Transverse colon (tissue), 4 donors: ENCODE measurements at regions not wholly inside any gene's neighbourhood (a gene's known extent, or its start where the extent isn't known, plus 50 kb on each side); places are given as distances from the start of the nearest gene placed in this dataset.

Experiments
- DNase-seq: peaks from one replicate; pipeline ENCODE4 v3.0.0-alpha.2; 2019
- H3K27ac ChIP-seq, 4 donors: fragments of 200-600 bp; sonication (generic); 2 replicates each; pipeline ENCODE4 v1.5.1; 2016 to 2018; ENCODE audit warnings: inconsistent platforms in 4 of 4
- H3K27me3 ChIP-seq: fragments of 200-600 bp; sonication (generic); 2 replicates; pipeline ENCODE4 v1.5.1; 2017; ENCODE audit warnings: inconsistent platforms
- H3K36me3 ChIP-seq, 4 donors: fragments of 200-600 bp; sonication (generic); 2 replicates each; pipeline ENCODE4 v1.5.1; 2017 to 2019; ENCODE audit warnings: inconsistent platforms in 4 of 4
- H3K4me1 ChIP-seq, 4 donors: fragments of 200-600 bp; sonication (generic); 2 replicates each; pipeline ENCODE4 v1.5.1; 2017 to 2020; ENCODE audit warnings: inconsistent platforms in 4 of 4
- H3K4me3 ChIP-seq, 4 donors: fragments of 200-600 bp; sonication (generic); 1 replicate in 1 of 4; 2 replicates in 3 of 4; pipeline versions ENCODE4 v1.5.1 to v1.6.1; 2017 to 2019; ENCODE audit warnings: inconsistent platforms in 4 of 4
- H3K9me3 ChIP-seq, 2 donors: fragments of 200-600 bp; sonication (generic); 2 replicates each; pipeline ENCODE4 v1.5.1; 2017 to 2019; ENCODE audit warnings: inconsistent platforms in 2 of 2
- CTCF ChIP-seq, 5 experiments: fragments of 200-600 bp in 3 of 5; fragments of 450-650 bp in 2 of 5; sonication (generic) in 3 of 5; IDR thresholded peaks; 1 replicate in 2 of 5; 2 replicates in 3 of 5; pipeline ENCODE4 v1.5.1; 2016 to 2017; ENCODE audit warnings: antibody characterized with exemption in 5 of 5, inconsistent platforms in 3 of 5, mild to moderate bottlenecking in 2 of 5, moderate library complexity in 1 of 5
- EP300 ChIP-seq: sonication (generic); formaldehyde crosslinking; IDR thresholded peaks from one replicate; pipeline ENCODE4 v1.6.1; 2017; ENCODE audit warnings: antibody characterized with exemption, low read depth
- POLR2A ChIP-seq: fragments of 450-650 bp; IDR thresholded peaks from one replicate; pipeline ENCODE4 v1.6.1; 2016; ENCODE audit warnings: antibody characterized with exemption, mild to moderate bottlenecking, moderate library complexity
- POLR2AphosphoS5 ChIP-seq, 3 donors: sonication (generic); formaldehyde crosslinking; IDR thresholded peaks; one replicate each; pipeline ENCODE4 v1.6.1; 2016; ENCODE audit warnings: antibody characterized with exemption in 3 of 3
- WGBS, 2 donors: methylation state at CpG; one replicate each; pipeline ENCODE4 v1.1.5; 2018; ENCODE audit warnings: low coverage in 1 of 2; 5-methylcytosine and 5-hydroxymethylcytosine counted together
- in situ Hi-C, 4 donors: fragments of 200-750 bp; cut with MboI; loops; one replicate each; pipeline versions ENCODE4 v1.15.0 to v1.15.1; 2017; ENCODE audit warnings: low sequenced_read_pairs in 3 of 4, low pct_ligation_motif_present in 1 of 4, low pct_unique_long_range_greater_than_20kb in 1 of 4
- intact Hi-C: fragments of 100-400 bp; cut with DNase I; formaldehyde crosslinking; loops from one replicate; pipeline ENCODE4 v1.15.1; 2023; ENCODE audit warnings: low total_unique reads

- Histone ChIP-seq H3K27me3 (no peaks in the 10 kb centered on the region), H3K9me3 (peaks cover 7 to 10% of the 10 kb centered on the region in 2 donors), H3K27ac (no peak overlapping the region), H3K36me3 (no peaks in the 10 kb centered on the region), H3K4me3 (no peak overlapping the region), H3K4me1 (no peaks in the 10 kb centered on the region)
- 100% methylated on average over 1 of the region's 1 CpG; no CpG with 5 or more reads in 1 of the 2 donors for WGBS, 2 donors
- in situ Hi-C loops = no loop called here
- intact Hi-C loops = no loop called here
- DNase-seq = no peak
- TF ChIP-seq EP300 (no peak), POLR2A (no peak), CTCF (IDR thresholded peaks at IDR 0.05) (no peak), POLR2AphosphoS5 (IDR thresholded peaks at IDR 0.05) (no peak)
These were observed 711.2 kb downstream of the AMY1C start for GRCh38 chr1:104460880-104461279.

GRCh38 chr1:104463126-104463697, 713.5 kb downstream of the AMY1C start:
- Histone ChIP-seq H3K4me1 (no peaks in the 10 kb centered on the region), H3K4me3 (no peak overlapping the region), H3K27ac (no peak overlapping the region), H3K27me3 (no peaks in the 10 kb centered on the region), H3K9me3 (peaks cover 9 to 10% of the 10 kb centered on the region in 2 donors), H3K36me3 (no peaks in the 10 kb centered on the region)
- WGBS, 2 donors = 93 to 94% methylated on average over 2 to 12 of the region's 12 CpGs
- DNase-seq = no peak
- intact Hi-C loops (no loop called here), in situ Hi-C loops (no loop called here)
- TF ChIP-seq CTCF (IDR thresholded peaks at IDR 0.05) (no peak), EP300 (no peak), POLR2A (no peak), POLR2AphosphoS5 (IDR thresholded peaks at IDR 0.05) (no peak)

GRCh38 chr1:104466068-104466467, 716.4 kb downstream of the AMY1C start:
- H3K27me3 ChIP-seq = no peaks in the 10 kb centered on the region
- in situ Hi-C loops (no loop called here), intact Hi-C loops (no loop called here)
- no peak for DNase-seq
- no peaks in the 10 kb centered on the region for H3K36me3 ChIP-seq
- H3K4me3 ChIP-seq = no peak overlapping the region
- WGBS, 2 donors = 89 to 91% methylated on average over 7 to 8 of the region's 8 CpGs
- peaks cover 0 to 4% of the 10 kb centered on the region in 2 donors for H3K9me3 ChIP-seq
- TF ChIP-seq POLR2AphosphoS5 (IDR thresholded peaks at IDR 0.05) = no peak
- no peak for TF ChIP-seq POLR2A
- no peak for TF ChIP-seq EP300
- TF ChIP-seq CTCF (IDR thresholded peaks at IDR 0.05) = no peak
- no peak overlapping the region for H3K27ac ChIP-seq
- H3K4me1 ChIP-seq = no peaks in the 10 kb centered on the region

GRCh38 chr1:104467590-104467989, 717.9 kb downstream of the AMY1C start:
- intact Hi-C loops (no loop called here), in situ Hi-C loops (no loop called here)
- no peak overlapping the region for H3K27ac ChIP-seq
- 46 to 84% methylated on average over 2 to 5 of the region's 5 CpGs for WGBS, 2 donors
- H3K9me3 ChIP-seq = peaks cover 0 to 4% of the 10 kb centered on the region in 2 donors
- H3K4me3 ChIP-seq = no peak overlapping the region
- TF ChIP-seq POLR2AphosphoS5 (IDR thresholded peaks at IDR 0.05) (no peak), CTCF (IDR thresholded peaks at IDR 0.05) (no peak), POLR2A (no peak), EP300 (no peak)
- H3K36me3 ChIP-seq = no peaks in the 10 kb centered on the region
- DNase-seq = no peak
- no peaks in the 10 kb centered on the region for H3K4me1 ChIP-seq
- H3K27me3 ChIP-seq = no peaks in the 10 kb centered on the region
